Liver (tissue), 8 donors: ENCODE measurements at regions not wholly inside any gene's neighbourhood (a gene's known extent, or its start where the extent isn't known, plus 50 kb on each side); places are given as distances from the start of the nearest gene placed in this dataset.

ENCODE experiments used
- DNase-seq: peaks from one replicate; pipeline ENCODE4 v3.0.0-alpha.2; 2017; ENCODE audit warnings: low spot score
- H3K27ac ChIP-seq, 2 donors: one replicate each; pipeline ENCODE4 v1.7.0; 2013; ENCODE audit warnings: inconsistent platforms in 2 of 2, low read length in 2 of 2, control low read depth in 1 of 2, low read depth in 1 of 2, mild to moderate bottlenecking in 1 of 2
- H3K27me3 ChIP-seq, 4 donors: one replicate each; pipeline versions ENCODE4 v1.6.1 to v1.7.0; 2013; ENCODE audit warnings: low read length in 3 of 4, inconsistent platforms in 1 of 4, mild to moderate bottlenecking in 1 of 4, moderate library complexity in 1 of 4; ENCODE audit not compliant: control insufficient read depth in 4 of 4, insufficient read depth in 4 of 4
- H3K36me3 ChIP-seq, 4 donors: one replicate each; pipeline versions ENCODE4 v1.6.1 to v1.7.0; 2013; ENCODE audit warnings: low read length in 3 of 4, mild to moderate bottlenecking in 3 of 4, low read depth in 1 of 4, moderate library complexity in 1 of 4; ENCODE audit not compliant: control insufficient read depth in 4 of 4, insufficient read depth in 3 of 4
- H3K4me1 ChIP-seq, 4 donors: one replicate each; pipeline versions ENCODE4 v1.6.1 to v1.7.0; 2013; ENCODE audit warnings: low read length in 3 of 4, mild to moderate bottlenecking in 3 of 4, moderate library complexity in 1 of 4; ENCODE audit not compliant: control insufficient read depth in 4 of 4, insufficient read depth in 4 of 4
- H3K4me3 ChIP-seq, 3 donors: one replicate each; pipeline versions ENCODE4 v1.6.1 to v1.7.0; 2013; ENCODE audit warnings: low read length in 3 of 3, control low read depth in 1 of 3, low read depth in 1 of 3, mild to moderate bottlenecking in 1 of 3
- H3K9ac ChIP-seq, 2 donors: one replicate each; pipeline ENCODE4 v1.7.0; 2013; ENCODE audit warnings: low read length in 2 of 2, mild to moderate bottlenecking in 2 of 2, moderate library complexity in 2 of 2, control low read depth in 1 of 2, low read depth in 1 of 2
- H3K9me3 ChIP-seq, 4 donors: one replicate each; pipeline versions ENCODE4 v1.6.1 to v1.7.0; 2013; ENCODE audit warnings: low read length in 3 of 4; ENCODE audit not compliant: control insufficient read depth in 4 of 4
- ATF3 ChIP-seq: IDR thresholded peaks from 2 replicates; pipeline ENCODE4 v1.6.1; 2016; ENCODE audit warnings: antibody characterized with exemption
- EGR1 ChIP-seq, 2 donors: IDR thresholded peaks; 2 replicates each; pipeline ENCODE4 v1.6.1; 2016 to 2018; ENCODE audit warnings: antibody characterized with exemption in 2 of 2, low read depth in 2 of 2
- FOXA1 ChIP-seq: IDR thresholded peaks from 2 replicates; pipeline ENCODE4 v1.6.1; 2016; ENCODE audit warnings: antibody characterized with exemption
- FOXA2 ChIP-seq: IDR thresholded peaks from 2 replicates; pipeline ENCODE4 v1.6.1; 2016; ENCODE audit warnings: antibody characterized with exemption
- GABPA ChIP-seq, 2 donors: IDR thresholded peaks in 1 of 2; conservative IDR thresholded peaks in 1 of 2; 2 replicates each; pipeline ENCODE4 v1.6.1; 2016; ENCODE audit warnings: antibody characterized with exemption in 2 of 2, mild to moderate bottlenecking in 1 of 2, moderate library complexity in 1 of 2
- HNF4A ChIP-seq, 2 donors: conservative IDR thresholded peaks; 2 replicates each; pipeline ENCODE4 v1.6.1; 2016; ENCODE audit warnings: antibody characterized with exemption in 2 of 2, mild to moderate bottlenecking in 2 of 2
- HNF4G ChIP-seq: IDR thresholded peaks from 2 replicates; pipeline ENCODE4 v1.6.1; 2016; ENCODE audit warnings: antibody characterized with exemption
- JUND ChIP-seq, 2 donors: IDR thresholded peaks; 2 replicates each; pipeline ENCODE4 v1.6.1; 2016; ENCODE audit warnings: antibody characterized with exemption in 2 of 2
- NR2F2 ChIP-seq: IDR thresholded peaks from 2 replicates; pipeline ENCODE4 v1.6.1; 2016; ENCODE audit warnings: antibody characterized with exemption
- RAD21 ChIP-seq, 2 donors: IDR thresholded peaks; 2 replicates each; pipeline ENCODE4 v1.6.1; 2016; ENCODE audit warnings: antibody characterized with exemption in 2 of 2, mild to moderate bottlenecking in 2 of 2
- REST ChIP-seq: IDR thresholded peaks from 2 replicates; pipeline ENCODE4 v1.6.1; 2016; ENCODE audit warnings: antibody characterized with exemption, mild to moderate bottlenecking
- RXRA ChIP-seq, 2 donors: IDR thresholded peaks; 2 replicates each; pipeline ENCODE4 v1.6.1; 2017 to 2018; ENCODE audit warnings: antibody characterized with exemption in 2 of 2, mild to moderate bottlenecking in 1 of 2
- SP1 ChIP-seq: IDR thresholded peaks from 2 replicates; pipeline ENCODE4 v1.6.1; 2018; ENCODE audit warnings: antibody characterized with exemption, mild to moderate bottlenecking
- TAF1 ChIP-seq: conservative IDR thresholded peaks from 2 replicates; pipeline ENCODE4 v1.6.1; 2016; ENCODE audit warnings: antibody characterized with exemption, mild to moderate bottlenecking
- YY1 ChIP-seq: IDR thresholded peaks from 2 replicates; pipeline ENCODE4 v1.6.1; 2016; ENCODE audit warnings: antibody characterized with exemption, mild to moderate bottlenecking
- WGBS: extraction: QIAGEN DNeasy Blood & Tissue Kit; methylation state at CpG from one replicate; pipeline ENCODE4 v1.1.7; 2013; 5-methylcytosine and 5-hydroxymethylcytosine counted together
- TF ChIP-seq, protein P1 (sequence below): fragments of 150-350 bp; IDR thresholded peaks from 2 replicates; pipeline ENCODE4 v1.5.1; 2017; ENCODE audit warnings: improper control_type of control experiment, low read depth, low read length; ENCODE audit not compliant: missing input control
- TF ChIP-seq, protein P2 (sequence below): IDR thresholded peaks from 2 replicates; pipeline ENCODE4 v1.6.1; 2016; ENCODE audit warnings: antibody characterized with exemption
- TF ChIP-seq, protein P3 (sequence below): IDR thresholded peaks from 2 replicates; pipeline ENCODE4 v1.6.1; 2016; ENCODE audit warnings: antibody characterized with exemption
- donor health status: healthy.
- donor health status: healthy.
- donor health status: healthy.
- donor health status: healthy.
- donor health status: healthy.

GRCh38 chr2:6310256-6311215, 555.2 kb downstream of the CMPK2 start:
- TF ChIP-seq, protein P1, sequence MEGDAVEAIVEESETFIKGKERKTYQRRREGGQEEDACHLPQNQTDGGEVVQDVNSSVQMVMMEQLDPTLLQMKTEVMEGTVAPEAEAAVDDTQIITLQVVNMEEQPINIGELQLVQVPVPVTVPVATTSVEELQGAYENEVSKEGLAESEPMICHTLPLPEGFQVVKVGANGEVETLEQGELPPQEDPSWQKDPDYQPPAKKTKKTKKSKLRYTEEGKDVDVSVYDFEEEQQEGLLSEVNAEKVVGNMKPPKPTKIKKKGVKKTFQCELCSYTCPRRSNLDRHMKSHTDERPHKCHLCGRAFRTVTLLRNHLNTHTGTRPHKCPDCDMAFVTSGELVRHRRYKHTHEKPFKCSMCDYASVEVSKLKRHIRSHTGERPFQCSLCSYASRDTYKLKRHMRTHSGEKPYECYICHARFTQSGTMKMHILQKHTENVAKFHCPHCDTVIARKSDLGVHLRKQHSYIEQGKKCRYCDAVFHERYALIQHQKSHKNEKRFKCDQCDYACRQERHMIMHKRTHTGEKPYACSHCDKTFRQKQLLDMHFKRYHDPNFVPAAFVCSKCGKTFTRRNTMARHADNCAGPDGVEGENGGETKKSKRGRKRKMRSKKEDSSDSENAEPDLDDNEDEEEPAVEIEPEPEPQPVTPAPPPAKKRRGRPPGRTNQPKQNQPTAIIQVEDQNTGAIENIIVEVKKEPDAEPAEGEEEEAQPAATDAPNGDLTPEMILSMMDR, result no peak
- TF ChIP-seq YY1, result no peak
- TF ChIP-seq FOXA2, result no peak
- no peak for TF ChIP-seq RXRA (IDR thresholded peaks at IDR 0.05)
- no peak for TF ChIP-seq HNF4A (conservative IDR thresholded peaks at IDR 0.05)
- TF ChIP-seq GABPA (IDR thresholded peaks at IDR 0.05 in 1 of 2, conservative IDR thresholded peaks at IDR 0.05 in 1 of 2), result no peak
- TF ChIP-seq, protein P2, sequence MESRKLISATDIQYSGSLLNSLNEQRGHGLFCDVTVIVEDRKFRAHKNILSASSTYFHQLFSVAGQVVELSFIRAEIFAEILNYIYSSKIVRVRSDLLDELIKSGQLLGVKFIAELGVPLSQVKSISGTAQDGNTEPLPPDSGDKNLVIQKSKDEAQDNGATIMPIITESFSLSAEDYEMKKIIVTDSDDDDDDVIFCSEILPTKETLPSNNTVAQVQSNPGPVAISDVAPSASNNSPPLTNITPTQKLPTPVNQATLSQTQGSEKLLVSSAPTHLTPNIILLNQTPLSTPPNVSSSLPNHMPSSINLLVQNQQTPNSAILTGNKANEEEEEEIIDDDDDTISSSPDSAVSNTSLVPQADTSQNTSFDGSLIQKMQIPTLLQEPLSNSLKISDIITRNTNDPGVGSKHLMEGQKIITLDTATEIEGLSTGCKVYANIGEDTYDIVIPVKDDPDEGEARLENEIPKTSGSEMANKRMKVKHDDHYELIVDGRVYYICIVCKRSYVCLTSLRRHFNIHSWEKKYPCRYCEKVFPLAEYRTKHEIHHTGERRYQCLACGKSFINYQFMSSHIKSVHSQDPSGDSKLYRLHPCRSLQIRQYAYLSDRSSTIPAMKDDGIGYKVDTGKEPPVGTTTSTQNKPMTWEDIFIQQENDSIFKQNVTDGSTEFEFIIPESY, result no peak
- TF ChIP-seq REST, result no peak
- TF ChIP-seq, protein P3, sequence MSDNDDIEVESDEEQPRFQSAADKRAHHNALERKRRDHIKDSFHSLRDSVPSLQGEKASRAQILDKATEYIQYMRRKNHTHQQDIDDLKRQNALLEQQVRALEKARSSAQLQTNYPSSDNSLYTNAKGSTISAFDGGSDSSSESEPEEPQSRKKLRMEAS, result no peak
- no peak for TF ChIP-seq SP1
- no peak for TF ChIP-seq TAF1
- TF ChIP-seq ATF3, result no peak
- no peak for TF ChIP-seq EGR1 (IDR thresholded peaks at IDR 0.05; ENCODE audit: low read depth in 2 of 2)
- TF ChIP-seq NR2F2, result no peak
- TF ChIP-seq RAD21 (IDR thresholded peaks at IDR 0.05), result no peak
- TF ChIP-seq JUND (IDR thresholded peaks at IDR 0.05), result no peak
- no peak for TF ChIP-seq FOXA1
- TF ChIP-seq HNF4G, result no peak
- H3K27me3 ChIP-seq, result no peaks in the 10 kb centered on the region
- no peaks in the 10 kb centered on the region for H3K9me3 ChIP-seq
- H3K36me3 ChIP-seq, result no peaks in the 10 kb centered on the region
- no peak overlapping the region for H3K4me3 ChIP-seq
- no peak for DNase-seq
- H3K27ac ChIP-seq, result no peak overlapping the region
- H3K9ac ChIP-seq, result no peak overlapping the region
- H3K4me1 ChIP-seq, result no peaks in the 10 kb centered on the region
- 57% methylated on average over 16 of the region's 16 CpGs for WGBS
